Fibroblast of lung (primary cell): ENCODE measurements at regions not wholly inside any gene's neighbourhood (a gene's known extent, or its start where the extent isn't known, plus 50 kb on each side); places are given as distances from the start of the nearest gene placed in this dataset.

Source experiments
- CTCF ChIP-seq, 2 donors: IDR thresholded peaks in 1 of 2; conservative IDR thresholded peaks in 1 of 2; 1 replicate in 1 of 2; 2 replicates in 1 of 2; pipeline ENCODE4 v1.5.1; 2011 to 2012; ENCODE audit warnings: low read length in 2 of 2, control low read depth in 1 of 2, inconsistent platforms in 1 of 2, low read depth in 1 of 2, mild to moderate bottlenecking in 1 of 2
- EZH2 ChIP-seq: IDR thresholded peaks from 2 replicates; pipeline ENCODE4 v1.5.1; 2012; ENCODE audit warnings: low read length, control low read depth, mild to moderate bottlenecking; ENCODE audit errors: missing control alignments

- TF ChIP-seq CTCF (conservative IDR thresholded peaks at IDR 0.05 in 1 of 2, IDR thresholded peaks at IDR 0.05 in 1 of 2; ENCODE audit: low read depth in 1 of 2, low read length in 2 of 2) (no peak), EZH2 (no peak)
Observed at GRCh38 chr3:193873426-193874201, 262.3 kb upstream of the HES1 start.
